Lung (tissue), 9 donors: ENCODE measurements at regions not wholly inside any gene's neighbourhood (a gene's known extent, or its start where the extent isn't known, plus 50 kb on each side); places are given as distances from the start of the nearest gene placed in this dataset.
"Not testable (repeated sequence)": the region's sequence is repeated elsewhere in the genome, so short reads cannot be mapped to it uniquely, and the experiment has no call there.

Source experiments
- ATAC-seq: fragments of 200-7000 bp; cut with Tn5 transposase; one replicate; pipeline ENCODE4 v1.9.1; 2020; ENCODE audit warnings: moderate number of reproducible peaks; ENCODE audit not compliant: insufficient read depth, low FRiP score
- DNase-seq, 3 donors: peaks; one replicate each; pipeline ENCODE4 v3.0.0-alpha.2; 2013 to 2017
- H3K27ac ChIP-seq, 2 donors: one replicate each; pipeline ENCODE4 v1.5.1; 2013; ENCODE audit warnings: mild to moderate bottlenecking in 2 of 2, moderate library complexity in 2 of 2, control low read depth in 1 of 2, inconsistent platforms in 1 of 2, low read depth in 1 of 2, low read length in 1 of 2
- H3K27me3 ChIP-seq, 3 donors: one replicate each; pipeline ENCODE4 v1.5.1; 2013; ENCODE audit warnings: low read length in 2 of 3; ENCODE audit not compliant: control insufficient read depth in 3 of 3, insufficient read depth in 3 of 3
- H3K36me3 ChIP-seq, 4 donors: one replicate each; pipeline ENCODE4 v1.5.1; 2013; ENCODE audit warnings: low read length in 4 of 4, mild to moderate bottlenecking in 1 of 4, moderate library complexity in 1 of 4; ENCODE audit not compliant: control insufficient read depth in 4 of 4, insufficient read depth in 4 of 4
- H3K4me1 ChIP-seq, 5 donors: one replicate each; pipeline ENCODE4 v1.5.1; 2013; ENCODE audit warnings: low read length in 5 of 5, mild to moderate bottlenecking in 2 of 5, moderate library complexity in 1 of 5; ENCODE audit not compliant: control insufficient read depth in 5 of 5, insufficient read depth in 5 of 5
- H3K4me3 ChIP-seq: one replicate; pipeline ENCODE4 v1.5.1; 2013; ENCODE audit warnings: mild to moderate bottlenecking, control low read depth, moderate library complexity
- H3K9ac ChIP-seq, 2 donors: one replicate each; pipeline ENCODE4 v1.5.1; 2013; ENCODE audit warnings: low read length in 2 of 2, control low read depth in 1 of 2; ENCODE audit not compliant: insufficient read depth in 1 of 2
- H3K9me3 ChIP-seq, 4 donors: one replicate each; pipeline ENCODE4 v1.5.1; 2013; ENCODE audit warnings: low read length in 3 of 4, mild to moderate bottlenecking in 1 of 4, moderate library complexity in 1 of 4; ENCODE audit not compliant: control insufficient read depth in 4 of 4, insufficient read depth in 3 of 4
- WGBS, 2 donors: extraction: QIAGEN DNeasy Blood & Tissue Kit; methylation state at CpG; one replicate each; pipeline ENCODE4 v1.1.7; 2013; 5-methylcytosine and 5-hydroxymethylcytosine counted together
- donor health status: Bipolar disorder and iron deficiency.
- donor health status: healthy.
- donor health status: DM: yes; HTN: yes; CAD: no.

GRCh38 chr1:146305442-146305841 is 76.6 kb upstream of the NOTCH2NLA start:
- not testable (repeated sequence) for H3K4me3 ChIP-seq, H3K27me3 ChIP-seq, ATAC-seq, H3K27ac ChIP-seq, DNase-seq, H3K9ac ChIP-seq, H3K36me3 ChIP-seq, H3K4me1 ChIP-seq, H3K9me3 ChIP-seq
- WGBS, 2 donors = no CpG with 5 or more reads among the region's 2 CpGs

- H3K9ac ChIP-seq, H3K27ac ChIP-seq, H3K4me1 ChIP-seq, H3K36me3 ChIP-seq, H3K9me3 ChIP-seq, DNase-seq, H3K4me3 ChIP-seq, H3K27me3 ChIP-seq: not testable (repeated sequence)
- ATAC-seq = peak; percentile 94
- WGBS, 2 donors = no CpG with 5 or more reads among the region's 5 CpGs
Measured at GRCh38 chr1:146298575-146298897, 69.7 kb upstream of the NOTCH2NLA start.

- not testable (repeated sequence) for H3K4me3 ChIP-seq, H3K4me1 ChIP-seq, H3K36me3 ChIP-seq, H3K27me3 ChIP-seq, DNase-seq, H3K27ac ChIP-seq, H3K9me3 ChIP-seq, H3K9ac ChIP-seq
- WGBS, 2 donors = no CpG with 5 or more reads among the region's 68 CpGs
- ATAC-seq = peak; percentile 81
Measured at GRCh38 chr1:146297781-146298574, 69.2 kb upstream of the NOTCH2NLA start.

DNA sequence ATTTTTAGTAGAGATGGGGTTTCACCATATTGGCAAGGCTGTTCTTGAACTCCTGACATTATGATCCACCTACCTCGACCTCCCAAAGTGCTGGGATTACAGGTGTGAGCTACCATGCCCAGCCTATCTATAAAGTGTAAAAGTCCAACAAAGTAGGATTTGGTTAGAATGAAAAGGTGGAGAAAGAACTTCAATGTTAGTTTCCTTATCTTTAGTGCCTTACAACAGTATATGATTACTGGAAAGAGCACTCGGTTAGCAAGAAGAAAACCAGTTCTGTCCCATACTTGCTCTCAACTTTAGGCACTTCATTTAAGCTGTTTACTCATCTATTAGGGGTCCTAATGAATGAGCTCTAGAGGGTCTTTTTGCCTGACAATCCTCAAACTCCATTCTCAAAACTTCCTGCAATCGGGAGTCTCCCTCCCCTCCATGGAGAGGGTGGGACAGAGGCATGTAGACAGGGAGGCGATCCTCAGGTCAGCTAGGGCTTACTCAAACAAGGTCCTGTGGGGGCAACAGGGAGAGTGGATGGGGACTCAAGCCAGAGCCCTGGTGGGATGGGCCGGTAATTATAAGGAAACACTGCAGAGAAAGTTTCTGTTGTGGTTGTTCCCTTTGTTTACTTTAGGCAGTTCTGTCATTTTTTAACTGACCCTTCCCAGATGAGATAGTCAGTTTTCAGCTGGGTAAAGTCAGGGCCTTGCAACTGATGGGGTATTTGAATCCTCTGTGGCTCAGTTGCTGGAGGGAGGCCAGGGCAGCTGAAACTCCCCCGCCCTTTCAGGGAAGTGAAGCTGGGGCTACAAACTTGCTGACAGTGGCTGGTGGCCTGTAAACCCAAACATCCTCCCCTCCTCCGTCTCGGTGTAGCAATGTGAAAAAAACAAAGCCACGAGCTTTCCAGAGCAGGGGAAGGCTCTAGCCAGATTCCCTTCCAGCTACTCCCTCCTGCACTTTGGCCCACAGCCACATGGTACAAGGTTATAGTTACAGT is 64.4 kb upstream of the NOTCH2NLA start:
- H3K27ac ChIP-seq, DNase-seq, H3K36me3 ChIP-seq, ATAC-seq, H3K4me1 ChIP-seq, H3K4me3 ChIP-seq, H3K9me3 ChIP-seq, H3K9ac ChIP-seq, H3K27me3 ChIP-seq: not testable (repeated sequence)
- no CpG with 5 or more reads among the region's 9 CpGs for WGBS, 2 donors

- H3K27me3 ChIP-seq, H3K4me1 ChIP-seq, H3K4me3 ChIP-seq, DNase-seq, H3K9ac ChIP-seq, H3K27ac ChIP-seq, H3K9me3 ChIP-seq, H3K36me3 ChIP-seq: not testable (repeated sequence)
- no CpG with 5 or more reads among the region's 4 CpGs for WGBS, 2 donors
- ATAC-seq = peak; percentile 32
Measured at GRCh38 chr1:146292424-146292823, 63.6 kb upstream of the NOTCH2NLA start.

- H3K9ac ChIP-seq, H3K9me3 ChIP-seq, H3K4me1 ChIP-seq, DNase-seq, H3K27ac ChIP-seq, ATAC-seq, H3K27me3 ChIP-seq, H3K4me3 ChIP-seq, H3K36me3 ChIP-seq: not testable (repeated sequence)
- no CpG with 5 or more reads among the region's 6 CpGs for WGBS, 2 donors
Measured at GRCh38 chr1:146287881-146288280, 59.1 kb upstream of the NOTCH2NLA start.

DNA sequence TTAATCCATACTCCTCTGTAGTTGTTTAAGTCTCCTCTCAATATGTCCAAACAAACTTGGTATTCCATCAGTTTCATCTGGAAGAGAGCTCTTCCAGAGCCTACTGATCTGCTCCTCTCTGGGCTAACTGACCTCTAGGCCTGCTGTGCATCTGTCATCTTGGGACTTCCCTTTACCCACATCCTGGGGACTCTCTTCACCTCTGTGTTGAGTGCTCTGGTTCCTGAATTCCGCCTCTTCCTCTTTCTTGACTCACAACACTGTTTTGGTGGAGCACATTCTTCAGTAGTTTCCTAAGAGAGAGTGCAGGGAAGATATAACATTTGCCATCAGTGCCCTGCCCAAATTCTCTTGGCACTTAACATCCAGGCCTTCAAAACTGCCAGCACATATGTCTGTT is 55.9 kb upstream of the NOTCH2NLA start:
- H3K27me3 ChIP-seq, DNase-seq, H3K4me3 ChIP-seq, H3K9me3 ChIP-seq, H3K9ac ChIP-seq, H3K4me1 ChIP-seq, H3K36me3 ChIP-seq, H3K27ac ChIP-seq: not testable (repeated sequence)
- no CpG with 5 or more reads among the region's 1 CpG for WGBS, 2 donors
- peak; percentile 56 for ATAC-seq

GRCh38 chr1:146283527-146283880 is 54.7 kb upstream of the NOTCH2NLA start:
- DNase-seq, H3K27ac ChIP-seq, H3K4me3 ChIP-seq, H3K9me3 ChIP-seq, H3K9ac ChIP-seq, H3K4me1 ChIP-seq, ATAC-seq, H3K36me3 ChIP-seq, H3K27me3 ChIP-seq: not testable (repeated sequence)
- WGBS, 2 donors = no CpG with 5 or more reads among the region's 3 CpGs
